ENCODE measurements at regions not wholly inside any gene's neighbourhood (a gene's known extent, or its start where the extent isn't known, plus 50 kb on each side); places are given as distances from the start of the nearest gene placed in this dataset.
"Not testable (repeated sequence)": the region's sequence is repeated elsewhere in the genome, so short reads cannot be mapped to it uniquely, and the experiment has no call there.

- no peak for DNase-seq
Observed at GRCh38 chr3:82240322-82240721, 478.9 kb upstream of the GBE1 start.

GRCh38 chr3:82236257-82236656, 474.8 kb upstream of the GBE1 start:
- DNase-seq, result no peak

- no peak for DNase-seq
Observed at GRCh38 chr3:82229397-82229796, 468.0 kb upstream of the GBE1 start.

GRCh38 chr3:82224661-82225060, 463.2 kb upstream of the GBE1 start:
- DNase-seq, result no peak

- DNase-seq, result no peak
Observed at GRCh38 chr3:82222401-82222800, 461.0 kb upstream of the GBE1 start.

GRCh38 chr3:82217571-82217970, 456.1 kb upstream of the GBE1 start:
- no peak for DNase-seq

- no peak for DNase-seq
Observed at GRCh38 chr3:82208002-82208710, 446.7 kb upstream of the GBE1 start.

- no peak for DNase-seq
Observed at GRCh38 chr3:82202269-82202668, 440.8 kb upstream of the GBE1 start.

GRCh38 chr3:82201316-82201715, 439.9 kb upstream of the GBE1 start:
- DNase-seq, result no peak

- no peak for DNase-seq
Observed at GRCh38 chr3:82198009-82198408, 436.6 kb upstream of the GBE1 start.

- DNase-seq, result no peak
Observed at GRCh38 chr3:82196645-82197044, 435.2 kb upstream of the GBE1 start.

- DNase-seq, result no peak
Observed at GRCh38 chr3:82194870-82195269, 433.4 kb upstream of the GBE1 start.

GRCh38 chr3:82186017-82186416, 424.6 kb upstream of the GBE1 start:
- no peak for DNase-seq

- no peak for DNase-seq
Observed at GRCh38 chr3:82179291-82179690, 417.8 kb upstream of the GBE1 start.

GRCh38 chr3:82178291-82178690, 416.8 kb upstream of the GBE1 start:
- no peak for DNase-seq

GRCh38 chr3:82177774-82178173, 416.3 kb upstream of the GBE1 start:
- no peak for DNase-seq

GRCh38 chr3:82165266-82165665, 403.8 kb upstream of the GBE1 start:
- DNase-seq, result no peak

GRCh38 chr3:82163907-82164520, 402.6 kb upstream of the GBE1 start:
- DNase-seq, result no peak

- DNase-seq, result no peak
Observed at GRCh38 chr3:82157952-82158351, 396.5 kb upstream of the GBE1 start.

- DNase-seq, result not testable (repeated sequence)
Observed at GRCh38 chr3:82153892-82154291, 392.4 kb upstream of the GBE1 start.

GRCh38 chr3:82145742-82146141, 384.3 kb upstream of the GBE1 start:
- no peak for DNase-seq

GRCh38 chr3:82144811-82145210, 383.4 kb upstream of the GBE1 start:
- DNase-seq, result no peak

GRCh38 chr3:82143661-82144412, 382.4 kb upstream of the GBE1 start:
- no peak for DNase-seq

- no peak for DNase-seq
Observed at GRCh38 chr3:82141592-82141991, 380.1 kb upstream of the GBE1 start.

Data from NCI-H1048 (cell line).